ENCODE measurements at regions not wholly inside any gene's neighbourhood (a gene's known extent, or its start where the extent isn't known, plus 50 kb on each side); places are given as distances from the start of the nearest gene placed in this dataset.

GRCh38 chr6:14423330-14423729 lies 305.8 kb downstream of the CD83 start:
- Histone ChIP-seq H3K27me3 (ENCODE audit: insufficient read depth, low read depth, low read length) (no peaks in the 10 kb centered on the region), H4K20me1 (ENCODE audit: insufficient read depth) (no peaks in the 10 kb centered on the region), H3K9me3 (ENCODE audit: low read length) (no peaks in the 10 kb centered on the region), H3F3A (ENCODE audit: insufficient read depth, low read length, poor library complexity, severe bottlenecking) (no peaks in the 10 kb centered on the region), H2AFZ (ENCODE audit: low read depth, low read length) (no peak overlapping the region), H3K9me2 (ENCODE audit: insufficient read depth, low read length) (no peaks in the 10 kb centered on the region), H3K27ac (ENCODE audit: low read length) (no peak overlapping the region), H3K4me2 (ENCODE audit: low read length) (no peak overlapping the region), H3K9ac (ENCODE audit: low read length) (no peak overlapping the region), H3K79me2 (replicated peaks; ENCODE audit: insufficient read depth, low read length) (no peaks in the 10 kb centered on the region), H3K36me3 (ENCODE audit: insufficient read depth, low read length) (no peaks in the 10 kb centered on the region), H3K4me3 (ENCODE audit: low read length) (no peak overlapping the region)
- TF ChIP-seq, protein P1, sequence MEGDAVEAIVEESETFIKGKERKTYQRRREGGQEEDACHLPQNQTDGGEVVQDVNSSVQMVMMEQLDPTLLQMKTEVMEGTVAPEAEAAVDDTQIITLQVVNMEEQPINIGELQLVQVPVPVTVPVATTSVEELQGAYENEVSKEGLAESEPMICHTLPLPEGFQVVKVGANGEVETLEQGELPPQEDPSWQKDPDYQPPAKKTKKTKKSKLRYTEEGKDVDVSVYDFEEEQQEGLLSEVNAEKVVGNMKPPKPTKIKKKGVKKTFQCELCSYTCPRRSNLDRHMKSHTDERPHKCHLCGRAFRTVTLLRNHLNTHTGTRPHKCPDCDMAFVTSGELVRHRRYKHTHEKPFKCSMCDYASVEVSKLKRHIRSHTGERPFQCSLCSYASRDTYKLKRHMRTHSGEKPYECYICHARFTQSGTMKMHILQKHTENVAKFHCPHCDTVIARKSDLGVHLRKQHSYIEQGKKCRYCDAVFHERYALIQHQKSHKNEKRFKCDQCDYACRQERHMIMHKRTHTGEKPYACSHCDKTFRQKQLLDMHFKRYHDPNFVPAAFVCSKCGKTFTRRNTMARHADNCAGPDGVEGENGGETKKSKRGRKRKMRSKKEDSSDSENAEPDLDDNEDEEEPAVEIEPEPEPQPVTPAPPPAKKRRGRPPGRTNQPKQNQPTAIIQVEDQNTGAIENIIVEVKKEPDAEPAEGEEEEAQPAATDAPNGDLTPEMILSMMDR (IDR thresholded peaks at IDR 0.05; ENCODE audit: poor library complexity, severe bottlenecking): no peak
- TF ChIP-seq EZH2 (IDR thresholded peaks at IDR 0.05; ENCODE audit: borderline replicate concordance, insufficient read depth, low read length, poor library complexity, severe bottlenecking): no peak
- TF ChIP-seq POLR2AphosphoS5 (IDR thresholded peaks at IDR 0.05): no peak
- TF ChIP-seq, protein P2, sequence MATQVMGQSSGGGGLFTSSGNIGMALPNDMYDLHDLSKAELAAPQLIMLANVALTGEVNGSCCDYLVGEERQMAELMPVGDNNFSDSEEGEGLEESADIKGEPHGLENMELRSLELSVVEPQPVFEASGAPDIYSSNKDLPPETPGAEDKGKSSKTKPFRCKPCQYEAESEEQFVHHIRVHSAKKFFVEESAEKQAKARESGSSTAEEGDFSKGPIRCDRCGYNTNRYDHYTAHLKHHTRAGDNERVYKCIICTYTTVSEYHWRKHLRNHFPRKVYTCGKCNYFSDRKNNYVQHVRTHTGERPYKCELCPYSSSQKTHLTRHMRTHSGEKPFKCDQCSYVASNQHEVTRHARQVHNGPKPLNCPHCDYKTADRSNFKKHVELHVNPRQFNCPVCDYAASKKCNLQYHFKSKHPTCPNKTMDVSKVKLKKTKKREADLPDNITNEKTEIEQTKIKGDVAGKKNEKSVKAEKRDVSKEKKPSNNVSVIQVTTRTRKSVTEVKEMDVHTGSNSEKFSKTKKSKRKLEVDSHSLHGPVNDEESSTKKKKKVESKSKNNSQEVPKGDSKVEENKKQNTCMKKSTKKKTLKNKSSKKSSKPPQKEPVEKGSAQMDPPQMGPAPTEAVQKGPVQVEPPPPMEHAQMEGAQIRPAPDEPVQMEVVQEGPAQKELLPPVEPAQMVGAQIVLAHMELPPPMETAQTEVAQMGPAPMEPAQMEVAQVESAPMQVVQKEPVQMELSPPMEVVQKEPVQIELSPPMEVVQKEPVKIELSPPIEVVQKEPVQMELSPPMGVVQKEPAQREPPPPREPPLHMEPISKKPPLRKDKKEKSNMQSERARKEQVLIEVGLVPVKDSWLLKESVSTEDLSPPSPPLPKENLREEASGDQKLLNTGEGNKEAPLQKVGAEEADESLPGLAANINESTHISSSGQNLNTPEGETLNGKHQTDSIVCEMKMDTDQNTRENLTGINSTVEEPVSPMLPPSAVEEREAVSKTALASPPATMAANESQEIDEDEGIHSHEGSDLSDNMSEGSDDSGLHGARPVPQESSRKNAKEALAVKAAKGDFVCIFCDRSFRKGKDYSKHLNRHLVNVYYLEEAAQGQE (IDR thresholded peaks at IDR 0.05; ENCODE audit: borderline replicate concordance): no peak
- TF ChIP-seq EP300 (conservative IDR thresholded peaks at IDR 0.05; ENCODE audit: poor library complexity, severe bottlenecking): no peak

DNA sequence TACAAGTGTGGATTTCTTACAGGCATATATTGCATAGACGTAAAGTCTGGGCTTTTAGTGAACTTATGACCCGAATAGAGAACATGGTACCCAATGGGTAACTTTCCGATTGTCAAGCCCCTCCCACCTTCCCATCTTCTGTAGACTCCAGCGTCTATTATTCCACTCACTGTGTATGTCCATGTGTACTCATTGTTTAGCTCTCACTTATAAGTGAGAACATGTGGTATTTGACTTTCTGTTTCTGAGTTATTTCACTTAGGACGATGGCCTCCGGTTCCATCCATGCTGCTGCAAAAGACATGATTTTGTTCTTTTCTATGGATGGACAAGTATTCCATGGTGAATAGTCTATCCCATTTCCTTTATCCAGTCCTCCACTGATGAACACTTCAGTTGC lies 306.4 kb downstream of the CD83 start:
- no peaks in the 10 kb centered on the region for H3K27me3 ChIP-seq (ENCODE audit: insufficient read depth, low read depth, low read length)
- no peaks in the 10 kb centered on the region for H3K9me2 ChIP-seq (ENCODE audit: insufficient read depth, low read length)
- no peak overlapping the region for H3K4me2 ChIP-seq (ENCODE audit: low read length)
- no peak overlapping the region for H3K4me3 ChIP-seq (ENCODE audit: low read length)
- H3K9me3 ChIP-seq (ENCODE audit: low read length): no peaks in the 10 kb centered on the region
- no peaks in the 10 kb centered on the region for H3K79me2 ChIP-seq (replicated peaks; ENCODE audit: insufficient read depth, low read length)
- no peak overlapping the region for H2AFZ ChIP-seq (ENCODE audit: low read depth, low read length)
- TF ChIP-seq POLR2AphosphoS5 (IDR thresholded peaks at IDR 0.05): no peak
- no peak for TF ChIP-seq RAD21 (conservative IDR thresholded peaks at IDR 0.05)
- TF ChIP-seq, protein P2 (IDR thresholded peaks at IDR 0.05; ENCODE audit: borderline replicate concordance): no peak
- TF ChIP-seq MXI1 (conservative IDR thresholded peaks at IDR 0.05; ENCODE audit: poor library complexity, severe bottlenecking): no peak
- no peak for TF ChIP-seq TAF1 (IDR thresholded peaks at IDR 0.05; ENCODE audit: low read depth)
- TF ChIP-seq EZH2 (IDR thresholded peaks at IDR 0.05; ENCODE audit: borderline replicate concordance, insufficient read depth, low read length, poor library complexity, severe bottlenecking): no peak
- H3K9ac ChIP-seq (ENCODE audit: low read length): no peak overlapping the region
- no peaks in the 10 kb centered on the region for H3K36me3 ChIP-seq (ENCODE audit: insufficient read depth, low read length)
- no peaks in the 10 kb centered on the region for H3F3A ChIP-seq (ENCODE audit: insufficient read depth, low read length, poor library complexity, severe bottlenecking)
- no peak overlapping the region for H3K27ac ChIP-seq (ENCODE audit: low read length)
- H4K20me1 ChIP-seq (ENCODE audit: insufficient read depth): no peaks in the 10 kb centered on the region
